ENCODE measurements at regions not wholly inside any gene's neighbourhood (a gene's known extent, or its start where the extent isn't known, plus 50 kb on each side); places are given as distances from the start of the nearest gene placed in this dataset.

- TF ChIP-seq, protein P1, sequence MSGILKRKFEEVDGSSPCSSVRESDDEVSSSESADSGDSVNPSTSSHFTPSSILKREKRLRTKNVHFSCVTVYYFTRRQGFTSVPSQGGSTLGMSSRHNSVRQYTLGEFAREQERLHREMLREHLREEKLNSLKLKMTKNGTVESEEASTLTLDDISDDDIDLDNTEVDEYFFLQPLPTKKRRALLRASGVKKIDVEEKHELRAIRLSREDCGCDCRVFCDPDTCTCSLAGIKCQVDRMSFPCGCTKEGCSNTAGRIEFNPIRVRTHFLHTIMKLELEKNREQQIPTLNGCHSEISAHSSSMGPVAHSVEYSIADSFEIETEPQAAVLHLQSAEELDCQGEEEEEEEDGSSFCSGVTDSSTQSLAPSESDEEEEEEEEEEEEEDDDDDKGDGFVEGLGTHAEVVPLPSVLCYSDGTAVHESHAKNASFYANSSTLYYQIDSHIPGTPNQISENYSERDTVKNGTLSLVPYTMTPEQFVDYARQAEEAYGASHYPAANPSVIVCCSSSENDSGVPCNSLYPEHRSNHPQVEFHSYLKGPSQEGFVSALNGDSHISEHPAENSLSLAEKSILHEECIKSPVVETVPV (CRISPR knock-in tag; IDR thresholded peaks at IDR 0.05) = no peak
- TF ChIP-seq ZNF565 (CRISPR knock-in tag; conservative IDR thresholded peaks at IDR 0.05; ENCODE audit: low read depth) (no peak), CREB5 (CRISPR knock-in tag; IDR thresholded peaks at IDR 0.05; ENCODE audit: low read depth) (no peak), CSDC2 (CRISPR knock-in tag; IDR thresholded peaks at IDR 0.05) (no peak), ISL1 (CRISPR knock-in tag; IDR thresholded peaks at IDR 0.05) (no peak), ZNF70 (CRISPR knock-in tag; IDR thresholded peaks at IDR 0.05) (no peak), ESRRG (CRISPR knock-in tag; IDR thresholded peaks at IDR 0.05) (no peak), ZFP30 (CRISPR knock-in tag; IDR thresholded peaks at IDR 0.05) (no peak), ARNTL (CRISPR knock-in tag; IDR thresholded peaks at IDR 0.05; ENCODE audit: borderline replicate concordance, low read depth) (no peak), ZFP3 (CRISPR knock-in tag; IDR thresholded peaks at IDR 0.05) (no peak), RARB (CRISPR knock-in tag; IDR thresholded peaks at IDR 0.05) (no peak), GLIS3 (CRISPR knock-in tag; IDR thresholded peaks at IDR 0.05) (no peak)
Observed at GRCh38 chr2:147639386-147639785, 205.4 kb upstream of the ACVR2A start.
